Caco-2 (cell line): ENCODE measurements at regions not wholly inside any gene's neighbourhood (a gene's known extent, or its start where the extent isn't known, plus 50 kb on each side); places are given as distances from the start of the nearest gene placed in this dataset.
A peak's percentile ranks its signal among the peaks of the same experiment; 100 is the strongest.

ENCODE experiments used
- BruUV-seq: library from RNA; stranded (reverse); fragments of 400-500 nt; replicated peaks from 2 replicates; lab custom pipeline; 2021; lab: Mats Ljungman, UMichigan
- CTCF ChIA-PET: fragments of 300-600 bp; sonication (Branson Sonifier 250); formaldehyde crosslinking; loops from one replicate; lab custom pipeline; 2022; ENCODE audit warnings: antibody characterized with exemption; lab: Charles Lee
- POLR2A ChIA-PET: fragments of 300-600 bp; sonication (Branson Sonifier 250); formaldehyde crosslinking; loops from one replicate; lab custom pipeline; 2022; ENCODE audit warnings: antibody characterized with exemption; lab: Charles Lee
- DNase-seq, 2 experiments: peaks; one replicate each; pipeline versions ENCODE4 v3.0.0 to v3.0.0-alpha.2; 2020 to 2022
- H3K27me3 ChIP-seq: replicated peaks from 2 replicates; pipeline ENCODE4 v1.6.0; 2011; ENCODE audit warnings: low read length; ENCODE audit not compliant: control insufficient read depth, insufficient read depth
- H3K36me3 ChIP-seq: 2 replicates; pipeline ENCODE4 v1.5.1; 2011; ENCODE audit warnings: low read length; ENCODE audit not compliant: control insufficient read depth, insufficient read depth
- H3K4me1 ChIP-seq: fragments of 250-450 bp; sonication (Bioruptor Pico); 2 replicates; pipeline ENCODE4 v1.5.1; 2020; ENCODE audit warnings: mild to moderate bottlenecking
- H3K4me3 ChIP-seq: 2 replicates; pipeline ENCODE4 v1.5.1; 2011; ENCODE audit warnings: low read depth, mild to moderate bottlenecking, control low read depth, low read length
- H3K9me3 ChIP-seq: fragments of 250-450 bp; sonication (Bioruptor Pico); 2 replicates; pipeline ENCODE4 v1.5.1; 2020; ENCODE audit warnings: mild to moderate bottlenecking, moderate library complexity
- H3K27ac Mint-ChIP-seq: one replicate; pipeline ENCODE4 v1.8.0; 2022; ENCODE audit warnings: mixed read lengths; ENCODE audit not compliant: unreplicated experiment
- H3K27me3 Mint-ChIP-seq: one replicate; pipeline ENCODE4 v1.8.0; 2022; ENCODE audit warnings: mixed read lengths; ENCODE audit not compliant: insufficient read depth, unreplicated experiment
- H3K36me3 Mint-ChIP-seq: one replicate; pipeline ENCODE4 v1.8.0; 2022; ENCODE audit warnings: mild to moderate bottlenecking, mixed read lengths; ENCODE audit not compliant: insufficient read depth, unreplicated experiment
- H3K4me1 Mint-ChIP-seq: one replicate; pipeline ENCODE4 v1.8.0; 2022; ENCODE audit warnings: low read depth, mixed read lengths; ENCODE audit not compliant: unreplicated experiment
- H3K4me3 Mint-ChIP-seq: one replicate; pipeline ENCODE4 v1.8.0; 2022; ENCODE audit warnings: mild to moderate bottlenecking, moderate library complexity, mixed read lengths; ENCODE audit not compliant: unreplicated experiment
- H3K9me3 Mint-ChIP-seq: one replicate; pipeline ENCODE4 v1.8.0; 2022; ENCODE audit warnings: mixed read lengths; ENCODE audit not compliant: unreplicated experiment
- intact Hi-C: fragments of 100-400 bp; cut with micrococcal nuclease; formaldehyde crosslinking; loops from one replicate; pipeline ENCODE4 v1.10.0; 2022; ENCODE audit not compliant: unreplicated experiment
- TF ChIP-seq, protein P1 (sequence below), 2 experiments: fragments of 200-600 bp in 1 of 2; IDR thresholded peaks; 1 replicate in 1 of 2; 2 replicates in 1 of 2; pipeline versions ENCODE4 v1.5.1 to v1.8.0; 2011 to 2022; ENCODE audit warnings: antibody characterized with exemption in 1 of 2, control low read depth in 1 of 2, inconsistent platforms in 1 of 2, low read depth in 1 of 2, low read length in 1 of 2, mild to moderate bottlenecking in 1 of 2, moderate library complexity in 1 of 2; ENCODE audit not compliant: insufficient read depth in 1 of 2, severe bottlenecking in 1 of 2, unreplicated experiment in 1 of 2

DNA sequence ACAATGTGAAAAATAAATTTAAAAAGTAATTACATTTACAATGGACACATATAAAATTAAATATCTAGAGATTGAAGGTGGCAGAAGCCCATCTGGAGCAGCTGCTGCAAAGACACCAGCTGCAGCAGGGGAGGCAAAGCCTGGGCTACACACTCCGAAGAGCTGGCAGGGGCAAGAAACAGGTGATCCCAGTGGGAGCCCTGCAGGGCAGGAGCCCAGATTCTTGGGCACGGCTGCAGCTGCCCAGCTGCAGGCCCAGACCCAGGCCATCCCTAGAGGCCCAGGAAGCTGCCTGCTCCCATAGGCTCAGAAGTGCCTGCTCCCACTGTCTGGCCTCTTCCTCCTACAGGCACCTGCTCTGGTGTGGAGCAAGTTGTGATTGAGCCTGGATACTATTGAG lies 1547.9 kb upstream of the SPRY2 start:
- H3K27me3 Mint-ChIP-seq = no peaks in the 10 kb centered on the region
- H3K4me1 Mint-ChIP-seq = no peaks in the 10 kb centered on the region
- ChIA-PET POLR2A (no interaction called here), CTCF (no interaction called here)
- no TSS peak for BruUV-seq
- Histone ChIP-seq H3K4me1 (no peaks in the 10 kb centered on the region), H3K4me3 (no peak overlapping the region), H3K9me3 (no peaks in the 10 kb centered on the region), H3K27me3 (no peaks in the 10 kb centered on the region), H3K36me3 (no peaks in the 10 kb centered on the region)
- TF ChIP-seq, protein P1, sequence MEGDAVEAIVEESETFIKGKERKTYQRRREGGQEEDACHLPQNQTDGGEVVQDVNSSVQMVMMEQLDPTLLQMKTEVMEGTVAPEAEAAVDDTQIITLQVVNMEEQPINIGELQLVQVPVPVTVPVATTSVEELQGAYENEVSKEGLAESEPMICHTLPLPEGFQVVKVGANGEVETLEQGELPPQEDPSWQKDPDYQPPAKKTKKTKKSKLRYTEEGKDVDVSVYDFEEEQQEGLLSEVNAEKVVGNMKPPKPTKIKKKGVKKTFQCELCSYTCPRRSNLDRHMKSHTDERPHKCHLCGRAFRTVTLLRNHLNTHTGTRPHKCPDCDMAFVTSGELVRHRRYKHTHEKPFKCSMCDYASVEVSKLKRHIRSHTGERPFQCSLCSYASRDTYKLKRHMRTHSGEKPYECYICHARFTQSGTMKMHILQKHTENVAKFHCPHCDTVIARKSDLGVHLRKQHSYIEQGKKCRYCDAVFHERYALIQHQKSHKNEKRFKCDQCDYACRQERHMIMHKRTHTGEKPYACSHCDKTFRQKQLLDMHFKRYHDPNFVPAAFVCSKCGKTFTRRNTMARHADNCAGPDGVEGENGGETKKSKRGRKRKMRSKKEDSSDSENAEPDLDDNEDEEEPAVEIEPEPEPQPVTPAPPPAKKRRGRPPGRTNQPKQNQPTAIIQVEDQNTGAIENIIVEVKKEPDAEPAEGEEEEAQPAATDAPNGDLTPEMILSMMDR (IDR thresholded peaks at IDR 0.05; ENCODE audit: insufficient read depth in 1 of 2, low read depth in 1 of 2, low read length in 1 of 2, severe bottlenecking in 1 of 2, unreplicated experiment in 1 of 2) = no peak
- no peak for DNase-seq
- intact Hi-C loops = no loop called here
- H3K9me3 Mint-ChIP-seq = peaks cover 27% of the 10 kb centered on the region
- H3K4me3 Mint-ChIP-seq = no peak overlapping the region
- no peak overlapping the region for H3K27ac Mint-ChIP-seq
- no peaks in the 10 kb centered on the region for H3K36me3 Mint-ChIP-seq

DNA sequence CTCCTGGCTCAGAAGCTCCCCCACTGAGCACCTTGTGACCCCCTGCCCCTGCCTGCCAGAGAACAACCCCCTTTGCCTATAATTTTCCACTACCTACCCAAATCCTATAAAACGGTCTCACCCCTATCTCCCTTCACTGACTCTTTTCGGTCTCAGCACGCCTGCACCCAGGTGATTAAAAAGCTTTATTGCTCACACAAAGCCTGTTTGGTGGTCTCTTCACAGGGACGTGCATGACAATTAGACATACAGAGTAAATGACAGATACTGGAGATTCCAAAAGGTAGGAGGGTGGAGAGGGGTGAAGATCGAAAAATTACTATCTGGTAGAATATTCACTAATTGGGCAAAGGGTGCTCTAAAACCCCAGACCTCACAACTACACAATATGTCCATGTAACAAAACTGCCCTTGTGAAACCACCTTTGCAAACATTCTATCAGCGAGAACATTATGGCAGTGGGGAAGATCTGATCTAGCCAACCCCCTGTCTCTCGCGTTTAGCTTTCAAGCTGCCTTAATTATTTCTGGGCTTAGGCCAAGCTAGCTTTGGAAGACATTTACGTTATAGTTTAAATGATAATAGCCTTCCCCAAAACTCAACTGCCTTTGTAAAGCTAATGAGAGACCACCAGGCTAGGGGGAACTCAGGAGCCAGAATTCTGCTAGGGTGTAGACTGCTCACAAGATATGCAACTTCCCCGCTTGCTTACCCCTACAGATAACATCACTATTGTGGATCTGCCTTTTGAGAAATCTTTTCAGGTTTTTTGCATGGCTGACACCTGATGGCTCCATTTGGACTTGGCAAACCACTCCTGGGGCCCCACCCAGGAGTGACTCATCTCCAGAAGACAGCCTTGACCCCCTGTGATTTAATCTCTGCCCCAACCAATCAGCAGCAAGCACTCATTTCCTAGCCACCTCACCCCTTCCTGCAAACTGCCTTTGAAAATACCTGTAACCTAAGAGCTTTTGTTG lies 1534.0 kb upstream of the SPRY2 start:
- no peaks in the 10 kb centered on the region for H3K9me3 Mint-ChIP-seq
- intact Hi-C loops = no loop called here
- no peaks in the 10 kb centered on the region for H3K9me3 ChIP-seq
- no peak for DNase-seq
- POLR2A ChIA-PET = no interaction called here
- H3K27me3 Mint-ChIP-seq = no peaks in the 10 kb centered on the region
- CTCF ChIA-PET = no interaction called here
- no peaks in the 10 kb centered on the region for H3K36me3 Mint-ChIP-seq
- H3K4me1 ChIP-seq = no peaks in the 10 kb centered on the region
- no peaks in the 10 kb centered on the region for H3K36me3 ChIP-seq
- no peaks in the 10 kb centered on the region for H3K27me3 ChIP-seq
- H3K27ac Mint-ChIP-seq = no peak overlapping the region
- H3K4me3 ChIP-seq = no peak overlapping the region
- TF ChIP-seq, protein P1 (IDR thresholded peaks at IDR 0.05; ENCODE audit: insufficient read depth in 1 of 2, low read depth in 1 of 2, low read length in 1 of 2, severe bottlenecking in 1 of 2, unreplicated experiment in 1 of 2) = no peak
- no TSS peak for BruUV-seq
- H3K4me3 Mint-ChIP-seq = no peak overlapping the region
- H3K4me1 Mint-ChIP-seq = peaks cover 6% of the 10 kb centered on the region

DNA sequence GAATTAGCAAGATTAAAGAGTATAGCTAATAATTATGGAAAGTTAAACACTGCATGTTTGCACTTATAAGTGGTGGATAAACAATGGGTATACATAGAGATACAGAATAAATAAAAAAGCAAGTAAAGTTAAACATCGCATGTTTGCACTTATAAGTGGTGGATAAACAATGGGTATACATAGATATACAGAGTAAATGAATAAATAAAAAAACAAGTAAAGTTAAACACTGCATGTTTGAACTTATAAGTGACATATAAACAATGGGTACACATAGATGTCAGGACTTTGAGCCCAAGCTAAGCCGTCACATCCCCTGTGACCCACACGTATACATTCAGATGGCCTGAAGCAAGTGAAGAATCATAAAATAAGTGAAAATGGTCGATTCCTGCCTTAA lies 1533.3 kb upstream of the SPRY2 start:
- no TSS peak for BruUV-seq
- Histone ChIP-seq H3K27me3 (no peaks in the 10 kb centered on the region), H3K36me3 (no peaks in the 10 kb centered on the region), H3K4me3 (no peak overlapping the region), H3K4me1 (no peaks in the 10 kb centered on the region), H3K9me3 (no peaks in the 10 kb centered on the region)
- H3K27me3 Mint-ChIP-seq = no peaks in the 10 kb centered on the region
- intact Hi-C loops = no loop called here
- POLR2A ChIA-PET = no interaction called here
- H3K27ac Mint-ChIP-seq = no peak overlapping the region
- CTCF ChIA-PET = no interaction called here
- H3K36me3 Mint-ChIP-seq = no peaks in the 10 kb centered on the region
- H3K4me1 Mint-ChIP-seq = peaks cover 6% of the 10 kb centered on the region
- peak in 1 of 2 experiments; percentile 11 for DNase-seq
- TF ChIP-seq, protein P1 (IDR thresholded peaks at IDR 0.05; ENCODE audit: insufficient read depth in 1 of 2, low read depth in 1 of 2, low read length in 1 of 2, severe bottlenecking in 1 of 2, unreplicated experiment in 1 of 2) = no peak
- no peak overlapping the region for H3K4me3 Mint-ChIP-seq
- no peaks in the 10 kb centered on the region for H3K9me3 Mint-ChIP-seq
